WTC11 (cell line): ENCODE measurements at regions not wholly inside any gene's neighbourhood (a gene's known extent, or its start where the extent isn't known, plus 50 kb on each side); places are given as distances from the start of the nearest gene placed in this dataset.

ENCODE experiments used
- CTCF ChIP-seq: fragments of 200-600 bp; IDR thresholded peaks from 2 replicates; pipeline ENCODE4 v1.8.0; 2022; ENCODE audit warnings: antibody characterized with exemption
- GTF2I ChIP-seq: fragments of 250-450 bp; sonication (Bioruptor Pico); conservative IDR thresholded peaks from 2 replicates; pipeline ENCODE4 v1.4.0; 2021; ENCODE audit warnings: mild to moderate bottlenecking
- KAT7 ChIP-seq: sonication (generic); formaldehyde crosslinking; IDR thresholded peaks from 2 replicates; pipeline ENCODE4 v1.8.1; 2023; ENCODE audit warnings: missing genetic modification reagents, mild to moderate bottlenecking, borderline replicate concordance
- MAX ChIP-seq: sonication (generic); formaldehyde crosslinking; IDR thresholded peaks from 2 replicates; pipeline ENCODE4 v1.8.0; 2022; ENCODE audit warnings: mild to moderate bottlenecking, missing genetic modification reagents
- SP1 ChIP-seq: sonication (generic); formaldehyde crosslinking; conservative IDR thresholded peaks from 2 replicates; pipeline ENCODE4 v1.8.1; 2022; ENCODE audit warnings: missing genetic modification reagents
- TP53 ChIP-seq: sonication (generic); formaldehyde crosslinking; IDR thresholded peaks from 2 replicates; pipeline ENCODE4 v1.8.1; 2023; ENCODE audit warnings: mild to moderate bottlenecking, missing genetic modification reagents

- TF ChIP-seq SP1 = no peak
- no peak for TF ChIP-seq CTCF
- no peak for TF ChIP-seq MAX (CRISPR knock-in tag)
- no peak for TF ChIP-seq KAT7 (CRISPR knock-in tag)
- TF ChIP-seq TP53 (CRISPR knock-in tag) = no peak
- TF ChIP-seq GTF2I = no peak
These were observed 143.6 kb upstream of the WNT4 start for GRCh38 chr1:22286491-22286890.
